GM12872 (cell line): ENCODE measurements at regions not wholly inside any gene's neighbourhood (a gene's known extent, or its start where the extent isn't known, plus 50 kb on each side); places are given as distances from the start of the nearest gene placed in this dataset.

ENCODE experiments used
- TF ChIP-seq, protein P1 (sequence below): IDR thresholded peaks from 3 replicates; pipeline ENCODE4 v1.5.1; 2011; ENCODE audit warnings: low read depth, mild to moderate bottlenecking, low read length, moderate library complexity; ENCODE audit not compliant: insufficient read depth

DNA sequence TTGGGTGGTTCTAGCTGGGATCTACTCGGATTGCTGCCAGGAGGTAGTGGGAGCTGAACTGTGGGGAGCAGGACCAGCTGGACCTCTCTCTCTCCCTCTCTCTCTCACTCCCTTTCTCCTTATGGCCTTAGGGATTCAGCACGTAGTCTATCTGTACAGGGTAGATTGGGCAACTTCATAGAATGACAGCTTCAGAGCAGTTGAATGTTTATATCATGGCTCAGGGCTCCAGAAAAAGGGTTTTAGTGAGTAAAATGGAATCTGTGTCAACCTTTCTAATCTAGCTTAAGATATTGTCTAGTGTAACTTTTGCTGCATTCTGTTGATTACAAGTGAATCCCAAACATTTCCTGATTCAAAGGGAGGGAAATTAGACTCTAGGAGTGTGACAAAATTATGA lies 127.7 kb upstream of the PDGFD start:
- TF ChIP-seq, protein P1, sequence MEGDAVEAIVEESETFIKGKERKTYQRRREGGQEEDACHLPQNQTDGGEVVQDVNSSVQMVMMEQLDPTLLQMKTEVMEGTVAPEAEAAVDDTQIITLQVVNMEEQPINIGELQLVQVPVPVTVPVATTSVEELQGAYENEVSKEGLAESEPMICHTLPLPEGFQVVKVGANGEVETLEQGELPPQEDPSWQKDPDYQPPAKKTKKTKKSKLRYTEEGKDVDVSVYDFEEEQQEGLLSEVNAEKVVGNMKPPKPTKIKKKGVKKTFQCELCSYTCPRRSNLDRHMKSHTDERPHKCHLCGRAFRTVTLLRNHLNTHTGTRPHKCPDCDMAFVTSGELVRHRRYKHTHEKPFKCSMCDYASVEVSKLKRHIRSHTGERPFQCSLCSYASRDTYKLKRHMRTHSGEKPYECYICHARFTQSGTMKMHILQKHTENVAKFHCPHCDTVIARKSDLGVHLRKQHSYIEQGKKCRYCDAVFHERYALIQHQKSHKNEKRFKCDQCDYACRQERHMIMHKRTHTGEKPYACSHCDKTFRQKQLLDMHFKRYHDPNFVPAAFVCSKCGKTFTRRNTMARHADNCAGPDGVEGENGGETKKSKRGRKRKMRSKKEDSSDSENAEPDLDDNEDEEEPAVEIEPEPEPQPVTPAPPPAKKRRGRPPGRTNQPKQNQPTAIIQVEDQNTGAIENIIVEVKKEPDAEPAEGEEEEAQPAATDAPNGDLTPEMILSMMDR = no peak

DNA sequence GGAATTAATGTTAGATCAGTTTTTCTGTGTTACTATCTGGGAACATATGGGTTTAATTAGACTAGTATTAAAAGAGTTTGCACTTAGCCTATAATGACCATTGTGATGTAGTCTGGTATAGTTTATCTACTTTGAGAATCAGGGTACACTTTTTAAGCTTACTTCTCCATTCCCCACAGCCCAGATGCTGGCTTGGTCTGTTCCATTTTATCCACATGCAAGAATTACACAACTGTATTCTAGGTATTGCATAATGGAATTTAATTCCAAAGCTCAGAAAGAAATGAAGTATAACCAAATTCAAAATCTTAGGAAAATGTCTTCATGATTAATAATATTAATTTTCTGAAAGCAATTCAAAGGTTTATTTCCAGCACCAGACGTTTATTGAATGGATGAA lies 122.2 kb upstream of the PDGFD start:
- TF ChIP-seq, protein P1 = no peak

GRCh38 chr11:104279587-104279986 lies 115.6 kb upstream of the PDGFD start:
- TF ChIP-seq, protein P1 = no peak

- TF ChIP-seq, protein P1 = no peak
These were observed 112.0 kb upstream of the PDGFD start for GRCh38 chr11:104275992-104276391.

DNA sequence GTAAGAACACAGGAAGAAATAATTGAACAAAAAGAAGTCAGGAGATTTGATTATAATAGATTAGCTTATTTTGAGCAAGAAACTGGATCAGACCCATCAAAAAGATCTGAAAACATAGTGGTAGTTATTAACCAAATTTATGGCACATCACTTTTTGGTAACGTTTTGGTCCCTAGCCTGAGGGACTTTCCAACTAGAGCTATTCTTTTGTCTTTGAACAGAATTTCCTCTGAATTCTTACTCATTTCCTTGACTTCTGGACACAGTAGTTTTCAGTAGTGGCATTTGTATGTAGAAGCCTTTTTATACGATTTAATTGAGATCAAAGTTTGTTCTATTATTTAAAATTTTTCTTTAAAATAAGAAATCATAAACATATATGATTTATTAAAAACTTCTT lies 96.5 kb upstream of the PDGFD start:
- TF ChIP-seq, protein P1 = no peak

GRCh38 chr11:104259121-104259610 lies 95.2 kb upstream of the PDGFD start:
- TF ChIP-seq, protein P1 = no peak

GRCh38 chr11:104256525-104256924 lies 92.6 kb upstream of the PDGFD start:
- TF ChIP-seq, protein P1 = no peak

DNA sequence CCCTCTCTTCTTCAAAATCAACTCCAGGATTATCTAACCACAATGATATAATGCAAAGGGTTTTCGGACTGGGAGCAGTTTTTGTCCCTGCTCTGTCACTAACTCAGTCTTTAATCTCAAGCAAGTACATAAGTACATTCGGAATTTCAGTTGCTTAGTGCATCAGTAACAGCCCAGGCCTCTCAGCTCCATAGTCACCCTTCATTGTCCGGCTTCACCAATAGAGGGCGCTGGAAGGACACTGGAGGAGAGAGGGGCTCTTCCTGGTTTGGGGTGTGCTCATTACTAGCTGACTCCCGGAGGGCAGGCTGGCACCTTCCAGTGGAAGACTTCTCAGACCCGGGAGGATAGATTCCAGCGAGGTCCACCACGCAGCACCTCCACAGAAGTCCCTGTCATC lies 90.4 kb upstream of the PDGFD start:
- TF ChIP-seq, protein P1 = peak; percentile 72
